A673 (cell line): ENCODE measurements at regions not wholly inside any gene's neighbourhood (a gene's known extent, or its start where the extent isn't known, plus 50 kb on each side); places are given as distances from the start of the nearest gene placed in this dataset.

Experiments used
- BruUV-seq: library from RNA; stranded (reverse); fragments of 400-500 nt; replicated peaks from 2 replicates; lab custom pipeline; 2021; lab: Mats Ljungman, UMichigan
- CTCF ChIA-PET: fragments of 300-600 bp; sonication (Branson Sonifier 250); formaldehyde crosslinking; loops from one replicate; lab custom pipeline; 2022; ENCODE audit warnings: antibody characterized with exemption; lab: Charles Lee
- POLR2A ChIA-PET: fragments of 300-600 bp; sonication (Branson Sonifier 250); formaldehyde crosslinking; loops from one replicate; lab custom pipeline; 2022; ENCODE audit warnings: antibody characterized with exemption; ENCODE audit not compliant: low non-redundant PET; lab: Charles Lee
- DNase-seq: peaks from one replicate; pipeline ENCODE4 v3.0.0-alpha.2; 2015; ENCODE audit warnings: low spot score
- H3K27ac ChIP-seq: fragments of 200-600 bp; sonication (generic); 2 replicates; pipeline ENCODE4 v1.5.1; 2016; ENCODE audit warnings: mixed run types, low read depth, mild to moderate bottlenecking, mixed read lengths, antibody characterized with exemption, low read length; ENCODE audit not compliant: poor library complexity, severe bottlenecking
- H3K27me3 ChIP-seq: fragments of 200-600 bp; sonication (generic); replicated peaks from 2 replicates; pipeline ENCODE4 v1.6.1; 2017; ENCODE audit warnings: mixed run types, low read depth, mild to moderate bottlenecking, mixed read lengths, antibody characterized with exemption, low read length; ENCODE audit not compliant: insufficient read depth, poor library complexity
- H3K36me3 ChIP-seq: fragments of 200-600 bp; sonication (generic); 2 replicates; pipeline ENCODE4 v1.6.1; 2016; ENCODE audit warnings: mixed run types, mild to moderate bottlenecking, mixed read lengths, antibody characterized with exemption, low read length; ENCODE audit not compliant: insufficient read depth, poor library complexity, severe bottlenecking
- H3K4me1 ChIP-seq: fragments of 200-600 bp; sonication (generic); 2 replicates; pipeline ENCODE4 v1.6.1; 2017; ENCODE audit warnings: mixed run types, mild to moderate bottlenecking, mixed read lengths, antibody characterized with exemption, low read length; ENCODE audit not compliant: insufficient read depth, poor library complexity, severe bottlenecking
- H3K4me3 ChIP-seq: fragments of 200-600 bp; sonication (generic); 2 replicates; pipeline ENCODE4 v1.5.1; 2016; ENCODE audit warnings: low read depth, mixed run types, mild to moderate bottlenecking, mixed read lengths, low read length; ENCODE audit not compliant: poor library complexity, severe bottlenecking
- H3K9me3 ChIP-seq: fragments of 200-600 bp; sonication (generic); 2 replicates; pipeline ENCODE4 v1.6.1; 2016; ENCODE audit warnings: mixed run types, low read depth, mild to moderate bottlenecking, mixed read lengths, antibody characterized with exemption, low read length; ENCODE audit not compliant: poor library complexity, severe bottlenecking
- EZH2 ChIP-seq: fragments of 200-600 bp; sonication (generic); IDR thresholded peaks from 2 replicates; pipeline ENCODE4 v1.6.1; 2017; ENCODE audit warnings: borderline replicate concordance, low read depth, mild to moderate bottlenecking, mixed read lengths, antibody characterized with exemption, low read length; ENCODE audit not compliant: poor library complexity, severe bottlenecking
- intact Hi-C: fragments of 100-400 bp; cut with micrococcal nuclease; formaldehyde crosslinking; loops from one replicate; pipeline ENCODE4 v1.10.0; 2022; ENCODE audit not compliant: unreplicated experiment
- TF ChIP-seq, protein P1 (sequence below): fragments of 300-800, 200-600 bp; sonication (generic); conservative IDR thresholded peaks from 2 replicates; pipeline ENCODE4 v1.5.1; 2017; ENCODE audit warnings: low read depth, mild to moderate bottlenecking, antibody characterized with exemption, low read length, moderate library complexity, mixed read lengths

GRCh38 chr2:106311041-106311370, 116.9 kb upstream of the UXS1 start:
- Histone ChIP-seq H3K36me3 (no peaks in the 10 kb centered on the region), H3K4me3 (no peak overlapping the region), H3K4me1 (no peaks in the 10 kb centered on the region), H3K9me3 (no peaks in the 10 kb centered on the region), H3K27me3 (no peaks in the 10 kb centered on the region), H3K27ac (no peak overlapping the region)
- intact Hi-C loops = no loop called here
- POLR2A ChIA-PET = no interaction called here
- no TSS peak for BruUV-seq
- no peak for TF ChIP-seq EZH2
- TF ChIP-seq, protein P1, sequence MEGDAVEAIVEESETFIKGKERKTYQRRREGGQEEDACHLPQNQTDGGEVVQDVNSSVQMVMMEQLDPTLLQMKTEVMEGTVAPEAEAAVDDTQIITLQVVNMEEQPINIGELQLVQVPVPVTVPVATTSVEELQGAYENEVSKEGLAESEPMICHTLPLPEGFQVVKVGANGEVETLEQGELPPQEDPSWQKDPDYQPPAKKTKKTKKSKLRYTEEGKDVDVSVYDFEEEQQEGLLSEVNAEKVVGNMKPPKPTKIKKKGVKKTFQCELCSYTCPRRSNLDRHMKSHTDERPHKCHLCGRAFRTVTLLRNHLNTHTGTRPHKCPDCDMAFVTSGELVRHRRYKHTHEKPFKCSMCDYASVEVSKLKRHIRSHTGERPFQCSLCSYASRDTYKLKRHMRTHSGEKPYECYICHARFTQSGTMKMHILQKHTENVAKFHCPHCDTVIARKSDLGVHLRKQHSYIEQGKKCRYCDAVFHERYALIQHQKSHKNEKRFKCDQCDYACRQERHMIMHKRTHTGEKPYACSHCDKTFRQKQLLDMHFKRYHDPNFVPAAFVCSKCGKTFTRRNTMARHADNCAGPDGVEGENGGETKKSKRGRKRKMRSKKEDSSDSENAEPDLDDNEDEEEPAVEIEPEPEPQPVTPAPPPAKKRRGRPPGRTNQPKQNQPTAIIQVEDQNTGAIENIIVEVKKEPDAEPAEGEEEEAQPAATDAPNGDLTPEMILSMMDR = no peak
- DNase-seq = no peak
- CTCF ChIA-PET = no interaction called here

GRCh38 chr2:106307860-106308259, 113.8 kb upstream of the UXS1 start:
- Histone ChIP-seq H3K27me3 (no peaks in the 10 kb centered on the region), H3K27ac (no peak overlapping the region), H3K4me1 (no peaks in the 10 kb centered on the region), H3K9me3 (no peaks in the 10 kb centered on the region), H3K36me3 (no peaks in the 10 kb centered on the region), H3K4me3 (no peak overlapping the region)
- DNase-seq = no peak
- intact Hi-C loops = no loop called here
- CTCF ChIA-PET = no interaction called here
- POLR2A ChIA-PET = no interaction called here
- no TSS peak for BruUV-seq
- TF ChIP-seq, protein P1 = no peak
- no peak for TF ChIP-seq EZH2

DNA sequence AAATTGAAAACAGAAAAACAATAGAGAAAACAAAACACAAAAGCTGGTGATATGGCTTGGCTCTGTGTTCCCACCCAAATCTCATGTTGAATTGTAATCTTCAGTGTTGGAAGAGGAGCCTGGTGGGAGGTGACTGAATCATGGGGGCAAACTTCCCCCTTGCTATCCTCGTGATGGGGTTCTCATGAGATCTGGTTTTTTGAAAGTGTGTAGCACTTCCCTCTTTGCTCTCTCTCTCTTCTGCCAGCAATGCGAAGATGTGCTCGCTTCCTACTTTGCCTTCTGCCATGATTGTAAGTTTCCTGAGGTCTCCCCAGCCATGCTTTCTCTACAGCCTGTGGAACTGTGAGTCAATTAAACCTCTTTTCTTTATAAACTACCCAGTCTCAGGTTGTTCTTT, 112.3 kb upstream of the UXS1 start:
- intact Hi-C loops = no loop called here
- H3K4me3 ChIP-seq = no peak overlapping the region
- H3K4me1 ChIP-seq = no peaks in the 10 kb centered on the region
- no peaks in the 10 kb centered on the region for H3K9me3 ChIP-seq
- TF ChIP-seq, protein P1 = no peak
- H3K36me3 ChIP-seq = no peaks in the 10 kb centered on the region
- H3K27me3 ChIP-seq = no peaks in the 10 kb centered on the region
- no peak overlapping the region for H3K27ac ChIP-seq
- POLR2A ChIA-PET = no interaction called here
- no TSS peak for BruUV-seq
- no peak for DNase-seq
- CTCF ChIA-PET = no interaction called here
